C4-2B (cell line): ENCODE measurements at regions not wholly inside any gene's neighbourhood (a gene's known extent, or its start where the extent isn't known, plus 50 kb on each side); places are given as distances from the start of the nearest gene placed in this dataset.

Experiments
- ZFX ChIP-seq: fragments of 450-650 bp; IDR thresholded peaks from 2 replicates; pipeline ENCODE4 v1.6.1; 2017
- TF ChIP-seq, protein P1 (sequence below): fragments of 450-650 bp; conservative IDR thresholded peaks from 2 replicates; pipeline ENCODE4 v1.5.1; 2017; ENCODE audit warnings: mild to moderate bottlenecking

DNA sequence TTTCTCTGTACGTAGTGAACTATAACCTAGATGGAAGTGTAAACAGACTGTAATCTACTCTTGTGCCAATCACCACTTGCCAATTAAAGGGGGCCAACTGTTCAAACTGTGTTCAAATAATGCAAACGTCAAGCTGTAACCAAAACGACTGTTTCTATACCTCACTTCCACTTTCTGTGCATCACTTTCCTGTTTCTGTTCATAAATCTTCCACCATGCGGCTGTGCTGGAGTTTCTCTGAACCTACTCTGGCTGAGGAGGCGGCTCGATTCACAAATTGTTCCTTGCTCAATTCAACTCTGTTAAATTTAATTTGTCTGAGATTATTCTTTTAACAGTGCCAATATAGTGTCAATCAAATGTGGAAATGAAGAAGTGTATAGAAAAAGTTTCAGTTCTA, 206.7 kb upstream of the TBC1D5 start:
- TF ChIP-seq, protein P1, sequence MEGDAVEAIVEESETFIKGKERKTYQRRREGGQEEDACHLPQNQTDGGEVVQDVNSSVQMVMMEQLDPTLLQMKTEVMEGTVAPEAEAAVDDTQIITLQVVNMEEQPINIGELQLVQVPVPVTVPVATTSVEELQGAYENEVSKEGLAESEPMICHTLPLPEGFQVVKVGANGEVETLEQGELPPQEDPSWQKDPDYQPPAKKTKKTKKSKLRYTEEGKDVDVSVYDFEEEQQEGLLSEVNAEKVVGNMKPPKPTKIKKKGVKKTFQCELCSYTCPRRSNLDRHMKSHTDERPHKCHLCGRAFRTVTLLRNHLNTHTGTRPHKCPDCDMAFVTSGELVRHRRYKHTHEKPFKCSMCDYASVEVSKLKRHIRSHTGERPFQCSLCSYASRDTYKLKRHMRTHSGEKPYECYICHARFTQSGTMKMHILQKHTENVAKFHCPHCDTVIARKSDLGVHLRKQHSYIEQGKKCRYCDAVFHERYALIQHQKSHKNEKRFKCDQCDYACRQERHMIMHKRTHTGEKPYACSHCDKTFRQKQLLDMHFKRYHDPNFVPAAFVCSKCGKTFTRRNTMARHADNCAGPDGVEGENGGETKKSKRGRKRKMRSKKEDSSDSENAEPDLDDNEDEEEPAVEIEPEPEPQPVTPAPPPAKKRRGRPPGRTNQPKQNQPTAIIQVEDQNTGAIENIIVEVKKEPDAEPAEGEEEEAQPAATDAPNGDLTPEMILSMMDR, result no peak
- TF ChIP-seq ZFX, result no peak
